ENCODE measurements at regions not wholly inside any gene's neighbourhood (a gene's known extent, or its start where the extent isn't known, plus 50 kb on each side); places are given as distances from the start of the nearest gene placed in this dataset.

GRCh38 chr9:81256368-81256767 is 433.0 kb downstream of the TLE1 start:
- no peak for FAIRE-seq
- no peaks in the 10 kb centered on the region for H3K36me3 ChIP-seq (ENCODE audit: control insufficient read depth in 2 of 4, insufficient read depth in 4 of 4, low read length in 3 of 4)
- no peaks in the 10 kb centered on the region for H3K23me2 ChIP-seq (ENCODE audit: low read depth, low read length)
- no peak overlapping the region for H2BK5ac ChIP-seq (ENCODE audit: low read depth, low read length)
- no peak overlapping the region for H2AFZ ChIP-seq (ENCODE audit: low read length)
- H3K4me3 ChIP-seq (ENCODE audit: extremely low read depth in 1 of 4, insufficient read depth in 2 of 4, low read depth in 3 of 4, low read length in 4 of 4), result no peak overlapping the region
- H3K4me1 ChIP-seq (replicated peaks in 1 of 4; ENCODE audit: control insufficient read depth in 3 of 4, insufficient read depth in 4 of 4, low read length in 3 of 4), result no peaks in the 10 kb centered on the region
- H3K4ac ChIP-seq (replicated peaks; ENCODE audit: insufficient read length, low read depth, low read length), result no peak overlapping the region
- no peak overlapping the region for H3K4me2 ChIP-seq (ENCODE audit: insufficient read depth in 1 of 2, low read depth in 2 of 2, low read length in 2 of 2)
- no peak for DNase-seq (ENCODE audit: low read depth in 1 of 2, low spot score in 2 of 2)
- H3K23ac ChIP-seq (ENCODE audit: insufficient read length), result no peak overlapping the region
- H3K18ac ChIP-seq (ENCODE audit: extremely low read depth, low read length), result no peak overlapping the region
- no peaks in the 10 kb centered on the region for H3K9me3 ChIP-seq (ENCODE audit: insufficient read depth in 2 of 2, low read depth in 1 of 2, low read length in 1 of 2)
- no peak overlapping the region for H4K8ac ChIP-seq (ENCODE audit: extremely low read depth, insufficient read depth, low read length)
- H3K79me2 ChIP-seq (ENCODE audit: control insufficient read depth in 1 of 2, insufficient read depth in 2 of 2, low read length in 2 of 2), result no peaks in the 10 kb centered on the region
- H3K27ac ChIP-seq (ENCODE audit: low read depth, low read length), result no peak overlapping the region
- H2AK5ac ChIP-seq (ENCODE audit: low read depth, low read length), result no peak overlapping the region
- ChIA-PET POLR2A (ENCODE audit: partially characterized antibody) (no interaction called here), CTCF (ENCODE audit: partially characterized antibody) (interaction anchor here (1.1 kb wide), 1 partner anchor 56 kb away, joined by 3 read pairs; no protein-coding TSS in a partner anchor)
- H3K27me3 ChIP-seq (replicated peaks in 1 of 4; ENCODE audit: control insufficient read depth in 3 of 4, extremely low read depth in 1 of 4, insufficient read depth in 3 of 4, low read length in 3 of 4), result no peaks in the 10 kb centered on the region
- no peak overlapping the region for H3K9ac ChIP-seq (replicated peaks in 1 of 4; ENCODE audit: extremely low read depth in 1 of 4, low read depth in 3 of 4, low read length in 3 of 4)
- H4K20me1 ChIP-seq (replicated peaks in 1 of 2; ENCODE audit: control insufficient read depth in 1 of 2, insufficient read depth in 2 of 2, low read length in 2 of 2), result no peaks in the 10 kb centered on the region
- no peak overlapping the region for H3K14ac ChIP-seq (ENCODE audit: insufficient read length)
- H3K79me1 ChIP-seq (ENCODE audit: low read depth, low read length), result no peaks in the 10 kb centered on the region
- TF ChIP-seq RFX5 (IDR thresholded peaks at IDR 0.05; ENCODE audit: borderline replicate concordance, low read depth, low read length), result peak; percentile 70
- TF ChIP-seq YY1 (IDR thresholded peaks at IDR 0.05; ENCODE audit: low read depth, low read length), result no peak
- H2BK120ac ChIP-seq (replicated peaks; ENCODE audit: low read depth, low read length), result no peak overlapping the region
- no peak overlapping the region for H4K91ac ChIP-seq (replicated peaks; ENCODE audit: insufficient read length, low read length)
- H3K56ac ChIP-seq (replicated peaks; ENCODE audit: insufficient read length, low read depth, low read length), result no peak overlapping the region
- H2BK15ac ChIP-seq (ENCODE audit: low read length), result no peak overlapping the region
- H2BK12ac ChIP-seq (ENCODE audit: low read depth, low read length), result no peak overlapping the region
- H2BK20ac ChIP-seq (ENCODE audit: low read length), result no peak overlapping the region
- no peak overlapping the region for H4K5ac ChIP-seq (ENCODE audit: insufficient read length, low read depth, low read length)
